ENCODE measurements at regions not wholly inside any gene's neighbourhood (a gene's known extent, or its start where the extent isn't known, plus 50 kb on each side); places are given as distances from the start of the nearest gene placed in this dataset.

- FAIRE-seq (no peak), DNase-seq (ENCODE audit: low read depth) (no peak)
- Histone ChIP-seq H3K4me3 (ENCODE audit: low read depth, low read length) (no peak overlapping the region), H3K36me3 (ENCODE audit: control insufficient read depth, insufficient read depth, low read length) (no peaks in the 10 kb centered on the region), H3K27me3 (ENCODE audit: control insufficient read depth, insufficient read depth, low read length) (peaks cover 3% of the 10 kb centered on the region)
- TF ChIP-seq CTCF (IDR thresholded peaks at IDR 0.05; ENCODE audit: insufficient read depth, low read length, severe bottlenecking), result no peak
These were observed 86.8 kb upstream of the LANCL2 start for GRCh38 chr7:55278321-55278720.

- Histone ChIP-seq H3K27me3 (ENCODE audit: control insufficient read depth, insufficient read depth, low read length) (no peaks in the 10 kb centered on the region), H3K36me3 (ENCODE audit: control insufficient read depth, insufficient read depth, low read length) (no peaks in the 10 kb centered on the region), H3K4me3 (ENCODE audit: low read depth, low read length) (no peak overlapping the region)
- no peak for TF ChIP-seq CTCF (IDR thresholded peaks at IDR 0.05; ENCODE audit: insufficient read depth, low read length, severe bottlenecking)
- DNase-seq (ENCODE audit: low read depth) (no peak), FAIRE-seq (no peak)
These were observed 85.9 kb upstream of the LANCL2 start for GRCh38 chr7:55279080-55279845.

- peak; percentile 59 for DNase-seq (ENCODE audit: low read depth)
- no peaks in the 10 kb centered on the region for H3K27me3 ChIP-seq (ENCODE audit: control insufficient read depth, insufficient read depth, low read length)
- peak; percentile 65 for TF ChIP-seq CTCF (IDR thresholded peaks at IDR 0.05; ENCODE audit: insufficient read depth, low read length, severe bottlenecking)
- no peak overlapping the region for H3K4me3 ChIP-seq (ENCODE audit: low read depth, low read length)
- no peaks in the 10 kb centered on the region for H3K36me3 ChIP-seq (ENCODE audit: control insufficient read depth, insufficient read depth, low read length)
- FAIRE-seq, result no peak
These were observed 85.1 kb upstream of the LANCL2 start for GRCh38 chr7:55280031-55280454.

GRCh38 chr7:55285665-55286064 lies 79.5 kb upstream of the LANCL2 start:
- TF ChIP-seq CTCF (IDR thresholded peaks at IDR 0.05; ENCODE audit: insufficient read depth, low read length, severe bottlenecking), result no peak
- Histone ChIP-seq H3K36me3 (ENCODE audit: control insufficient read depth, insufficient read depth, low read length) (no peaks in the 10 kb centered on the region), H3K27me3 (ENCODE audit: control insufficient read depth, insufficient read depth, low read length) (no peaks in the 10 kb centered on the region), H3K4me3 (ENCODE audit: low read depth, low read length) (no peak overlapping the region)
- no peak for FAIRE-seq
- DNase-seq (ENCODE audit: low read depth), result no peak

- Histone ChIP-seq H3K4me3 (ENCODE audit: low read depth, low read length) (no peak overlapping the region), H3K36me3 (ENCODE audit: control insufficient read depth, insufficient read depth, low read length) (no peaks in the 10 kb centered on the region), H3K27me3 (ENCODE audit: control insufficient read depth, insufficient read depth, low read length) (no peaks in the 10 kb centered on the region)
- DNase-seq (ENCODE audit: low read depth) (no peak), FAIRE-seq (no peak)
- no peak for TF ChIP-seq CTCF (IDR thresholded peaks at IDR 0.05; ENCODE audit: insufficient read depth, low read length, severe bottlenecking)
These were observed 78.5 kb upstream of the LANCL2 start for GRCh38 chr7:55286666-55287065.
